ENCODE measurements at regions not wholly inside any gene's neighbourhood (a gene's known extent, or its start where the extent isn't known, plus 50 kb on each side); places are given as distances from the start of the nearest gene placed in this dataset.
"Not testable (repeated sequence)": the region's sequence is repeated elsewhere in the genome, so short reads cannot be mapped to it uniquely, and the experiment has no call there.

DNA sequence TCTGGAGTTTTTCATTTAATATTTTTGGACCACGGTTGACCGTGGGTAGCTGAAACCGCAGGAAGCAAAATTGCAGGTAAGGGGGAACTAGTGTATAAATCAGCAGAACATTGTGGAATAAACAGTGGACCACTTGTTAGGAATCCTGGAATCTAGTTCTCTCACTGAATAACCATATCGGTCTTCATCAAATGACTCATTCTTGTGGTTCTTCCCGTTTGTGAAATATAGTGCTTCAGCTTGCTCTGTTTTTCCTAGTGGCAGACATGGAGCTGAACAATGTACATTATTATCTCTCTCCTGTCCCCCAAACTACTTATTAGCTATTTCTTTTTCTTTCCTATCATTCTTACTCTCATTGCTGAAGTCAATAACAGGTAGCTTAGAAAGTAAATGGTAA lies 61.9 kb downstream of the HSPA13 start:
- DNase-seq = no peak

DNA sequence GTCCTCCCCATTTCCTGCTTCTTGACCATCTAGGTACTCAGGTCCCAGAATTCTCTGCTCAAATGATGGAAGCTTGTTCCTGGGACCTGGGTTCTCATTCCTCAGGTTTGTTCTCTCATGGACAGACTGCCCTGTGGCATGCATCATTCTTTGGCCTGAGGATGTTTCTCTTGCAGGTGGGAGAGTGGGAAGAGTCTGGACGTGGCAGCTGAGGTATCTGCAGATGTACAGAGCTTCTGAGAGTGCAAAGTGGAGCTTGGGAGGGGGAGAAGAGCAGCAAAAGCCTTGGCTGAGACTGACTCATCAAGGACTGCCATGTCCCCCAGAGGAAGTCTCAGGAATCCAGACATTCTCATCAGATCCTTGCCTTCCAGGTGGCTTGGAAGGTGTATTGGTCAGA lies 63.1 kb downstream of the HSPA13 start:
- DNase-seq = no peak

DNA sequence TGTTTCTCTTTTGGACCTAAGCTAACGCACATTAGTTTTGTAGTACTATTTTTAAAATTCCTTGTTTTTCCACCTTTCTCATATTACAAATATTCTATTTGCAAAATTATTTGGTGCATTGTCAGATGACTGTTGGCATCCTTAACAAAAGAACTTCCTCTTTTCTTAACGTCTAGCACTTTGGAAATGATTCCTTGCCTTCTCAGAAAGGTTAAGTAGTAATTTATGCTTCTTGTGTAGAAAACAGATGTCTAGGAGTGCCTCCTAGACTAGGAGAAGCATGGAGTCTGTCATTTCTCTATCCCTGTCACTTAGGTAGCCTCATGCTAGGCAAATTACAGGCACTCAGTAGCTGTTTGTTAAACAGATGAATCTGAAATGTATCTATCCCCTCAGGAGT lies 64.4 kb downstream of the HSPA13 start:
- DNase-seq = no peak

DNA sequence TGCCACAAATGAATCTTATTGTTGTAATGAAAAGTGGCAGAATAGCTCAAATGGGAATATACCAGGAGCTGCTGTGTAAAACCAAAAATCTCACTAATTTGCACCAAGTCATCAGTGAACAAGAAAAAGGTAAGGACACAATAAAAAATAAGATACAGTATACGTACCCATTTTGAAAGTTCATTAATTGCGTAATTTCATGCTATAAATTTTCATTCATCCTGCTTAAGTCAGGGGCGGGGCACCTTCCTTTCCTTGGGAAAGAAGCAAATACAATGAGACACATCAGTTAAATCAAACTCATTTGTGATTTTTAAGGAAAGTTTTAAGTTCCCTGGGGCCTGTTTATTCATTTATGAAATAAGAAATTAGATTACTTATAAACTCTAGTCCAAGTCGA lies 65.4 kb downstream of the HSPA13 start:
- DNase-seq = no peak

DNA sequence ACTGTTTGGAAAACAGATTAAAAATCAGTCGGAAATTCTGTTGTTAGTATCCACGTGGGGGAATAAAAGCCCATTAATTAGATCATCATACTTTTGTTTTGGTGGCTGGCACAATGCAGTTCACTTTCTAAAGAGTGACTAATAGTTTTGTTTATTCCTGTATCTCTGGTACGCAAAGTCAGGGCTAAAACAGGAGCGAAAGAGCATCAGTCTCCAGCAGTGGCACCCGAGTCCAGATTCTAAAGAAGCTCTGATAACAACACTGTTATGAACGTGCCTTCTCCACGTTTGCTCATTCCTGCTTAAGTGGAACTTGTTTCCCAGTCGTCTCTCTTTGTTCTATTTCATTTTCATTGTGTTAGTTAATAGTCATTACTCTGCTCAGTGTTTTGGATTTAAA lies 69.6 kb downstream of the HSPA13 start:
- peak; percentile 7 for DNase-seq

DNA sequence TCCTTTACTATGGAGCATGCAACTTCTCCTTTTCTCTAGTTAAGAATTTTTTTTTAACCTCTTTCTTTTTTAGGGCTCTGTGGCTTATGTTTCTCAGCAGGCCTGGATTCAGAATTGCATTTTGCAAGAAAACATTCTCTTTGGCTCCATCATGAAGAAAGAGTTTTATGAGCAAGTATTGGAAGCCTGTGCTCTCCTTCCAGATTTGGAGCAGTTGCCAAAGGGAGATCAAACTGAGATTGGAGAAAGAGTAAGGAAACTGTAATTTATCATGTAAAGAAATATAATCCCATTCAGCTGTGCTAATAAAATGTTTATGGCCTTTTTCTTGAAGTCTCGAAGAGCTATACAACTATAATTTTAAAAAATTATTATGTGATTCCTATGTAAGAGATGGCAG lies 70.1 kb downstream of the HSPA13 start:
- no peak for DNase-seq

DNA sequence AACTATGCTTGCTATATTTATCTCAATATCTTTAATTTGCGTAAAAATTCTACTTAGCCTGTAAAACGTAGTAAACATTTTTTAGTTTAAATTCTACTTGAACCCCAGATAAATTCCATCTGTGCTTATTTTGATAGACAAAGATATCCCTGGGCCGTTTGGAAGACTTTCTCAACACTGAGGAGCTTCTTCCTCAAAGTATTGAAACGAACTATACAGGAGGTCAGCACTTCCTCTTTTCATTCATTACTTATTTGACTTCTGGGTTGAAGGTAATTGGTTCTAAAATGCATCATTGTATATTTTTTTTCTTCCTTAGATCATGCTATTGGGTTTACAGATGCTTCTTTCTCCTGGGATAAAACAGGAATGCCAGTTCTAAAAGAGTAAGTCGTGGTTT lies 74.7 kb downstream of the HSPA13 start:
- DNase-seq = no peak

DNA sequence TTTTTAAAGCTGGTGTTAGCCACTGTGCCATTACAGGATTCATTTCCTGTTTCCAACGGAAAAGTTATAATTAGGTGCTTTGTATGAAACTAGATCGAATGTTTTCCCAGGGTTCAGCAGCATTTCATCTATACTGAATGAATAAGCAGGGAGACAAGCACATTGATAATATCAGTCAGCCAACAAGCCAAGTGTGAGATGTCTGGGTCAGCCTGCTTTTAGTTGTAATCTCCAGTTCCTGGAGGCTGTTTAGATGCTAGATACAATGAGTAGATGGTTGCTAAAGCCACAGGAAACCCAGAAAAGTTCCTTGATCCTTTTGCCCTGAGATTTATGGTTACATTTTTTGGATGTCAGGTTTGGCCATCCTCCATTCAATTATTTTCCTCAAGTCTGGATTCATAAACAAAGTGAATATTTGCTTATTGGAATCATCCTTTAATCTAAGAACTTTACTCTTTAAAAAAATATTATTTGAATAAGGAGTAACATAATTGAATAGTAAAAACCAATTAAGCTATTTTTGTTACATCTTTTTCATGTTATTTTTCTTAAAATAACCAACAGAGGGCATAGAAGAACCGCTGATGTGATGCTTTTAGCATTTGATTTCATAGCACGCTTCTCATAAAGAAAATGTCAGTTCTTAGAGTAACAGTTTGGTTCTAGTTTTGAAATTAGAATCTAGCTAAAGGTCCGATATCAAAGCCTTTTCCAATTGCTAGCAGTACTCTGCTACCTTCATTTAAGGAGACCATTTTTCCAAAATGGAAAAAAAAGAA lies 76.6 kb downstream of the HSPA13 start:
- DNase-seq = no peak

DNA sequence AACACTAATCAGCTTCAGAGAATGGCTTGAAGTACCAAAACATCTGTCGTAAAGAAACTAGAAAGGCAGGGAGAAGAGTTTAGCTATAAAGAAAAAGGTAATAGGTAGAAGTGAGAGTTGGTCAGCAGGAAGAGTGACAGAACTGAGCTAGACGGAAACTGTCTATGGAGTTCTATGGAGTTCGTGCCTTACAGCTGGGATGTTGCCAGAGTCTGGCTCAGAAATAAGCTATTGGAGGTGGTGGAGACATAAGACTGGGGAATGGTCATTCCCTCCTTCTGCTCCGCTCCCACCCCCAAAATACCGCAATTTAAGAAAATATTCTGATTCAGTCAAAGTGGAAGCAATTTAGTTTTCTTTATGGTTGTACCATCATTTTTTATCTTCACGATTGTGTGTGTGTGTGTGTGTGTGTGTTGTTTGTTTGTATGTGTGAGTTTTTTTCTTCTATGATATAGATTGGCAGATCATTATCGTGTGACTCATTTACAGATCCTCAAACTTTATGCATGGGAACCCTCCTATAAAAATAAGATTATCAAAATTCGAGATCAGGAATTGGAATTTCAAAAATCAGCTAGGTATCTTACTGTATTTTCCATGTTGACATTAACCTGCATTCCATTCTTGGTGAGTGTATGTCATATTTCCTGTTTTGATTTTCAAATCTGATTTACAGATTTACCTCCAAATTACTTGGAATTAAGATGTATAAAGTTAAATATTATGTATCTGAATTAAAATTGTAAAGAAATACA lies 79.0 kb downstream of the HSPA13 start:
- no peak for DNase-seq

DNA sequence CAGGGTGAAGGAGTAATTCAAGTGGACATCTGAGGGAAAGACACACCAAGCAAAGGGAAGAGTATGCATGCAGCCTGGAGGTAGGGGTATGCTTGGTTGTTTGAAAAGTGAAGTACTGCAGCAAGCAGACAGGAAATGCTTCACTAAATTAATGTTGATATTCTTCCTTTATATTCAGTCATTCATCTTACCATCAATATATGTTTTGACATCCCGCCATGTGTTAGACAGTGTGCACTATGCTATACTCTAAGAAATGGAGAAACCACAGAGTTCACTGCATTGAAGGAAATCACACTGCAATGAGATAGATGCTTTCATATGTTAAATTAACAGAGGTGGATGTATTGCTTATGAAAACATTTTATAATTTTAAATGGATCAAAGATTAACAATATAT lies 82.9 kb downstream of the HSPA13 start:
- DNase-seq = no peak

DNA sequence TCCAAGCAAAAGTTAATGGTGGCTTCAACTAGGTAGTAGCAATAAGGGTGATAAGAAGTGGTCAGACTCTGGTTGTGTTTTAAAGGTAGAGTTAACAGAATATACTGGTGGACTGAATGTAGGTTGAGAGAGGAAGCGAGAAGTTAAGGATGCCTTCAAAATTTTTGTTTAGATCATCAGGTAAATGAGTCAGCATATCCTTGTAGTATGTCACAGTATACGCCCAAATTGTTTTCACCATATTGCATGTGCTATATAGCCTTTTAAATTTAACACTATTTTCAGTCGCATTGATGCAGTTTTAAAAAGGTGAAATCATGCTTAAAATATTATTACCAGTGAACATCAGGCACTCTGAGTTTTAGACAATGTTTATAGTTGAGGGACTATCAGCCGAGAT lies 74.6 kb downstream of the RBM11 start:
- no peak for DNase-seq

DNA sequence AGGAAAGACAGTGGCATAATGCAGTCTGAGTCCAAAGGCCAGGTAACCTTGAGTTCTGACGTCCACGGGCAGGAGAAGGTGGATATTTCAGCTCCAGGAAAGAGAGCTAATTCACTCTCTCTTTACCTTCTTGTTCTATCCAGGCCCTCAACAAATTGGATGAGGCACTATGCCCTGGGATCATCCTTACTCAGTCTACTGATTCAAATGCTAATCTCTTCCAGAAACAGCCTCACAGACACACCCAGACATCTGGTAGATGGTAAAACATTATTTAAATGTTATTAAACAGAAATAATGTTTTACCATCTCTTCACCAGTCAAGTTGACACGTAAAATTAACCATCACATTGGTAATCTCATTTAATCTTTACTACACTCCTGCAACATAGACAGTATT lies 73.0 kb downstream of the RBM11 start:
- DNase-seq = no peak

DNA sequence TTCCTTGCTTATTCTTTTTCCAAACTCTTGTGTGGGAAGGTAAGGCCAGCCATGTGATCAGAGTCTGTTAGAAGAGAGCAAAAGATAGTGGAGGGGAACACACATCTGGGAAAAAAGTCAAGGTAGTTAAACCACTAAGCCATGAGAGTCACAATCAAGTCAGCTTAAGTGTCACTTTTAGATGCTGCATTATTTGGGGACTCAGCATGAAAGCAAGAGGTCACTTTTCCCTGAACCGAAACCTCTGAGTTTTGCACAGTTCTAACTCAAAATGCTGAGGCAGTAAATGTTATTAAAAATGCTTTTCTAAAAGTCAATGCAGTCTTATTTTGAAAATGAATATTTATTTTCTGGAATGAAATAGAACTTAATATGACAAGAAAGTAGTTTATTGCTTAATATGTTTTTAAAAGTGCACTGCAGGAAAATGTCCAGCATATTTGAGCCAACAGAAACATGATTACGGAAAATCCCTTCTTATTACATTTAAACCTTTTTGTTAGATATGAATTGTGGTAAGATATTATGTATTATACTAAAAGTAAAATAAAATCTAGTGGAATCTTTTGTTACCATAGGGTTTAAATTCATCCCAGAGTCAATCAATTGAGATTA lies 69.3 kb downstream of the RBM11 start:
- no peak for DNase-seq

DNA sequence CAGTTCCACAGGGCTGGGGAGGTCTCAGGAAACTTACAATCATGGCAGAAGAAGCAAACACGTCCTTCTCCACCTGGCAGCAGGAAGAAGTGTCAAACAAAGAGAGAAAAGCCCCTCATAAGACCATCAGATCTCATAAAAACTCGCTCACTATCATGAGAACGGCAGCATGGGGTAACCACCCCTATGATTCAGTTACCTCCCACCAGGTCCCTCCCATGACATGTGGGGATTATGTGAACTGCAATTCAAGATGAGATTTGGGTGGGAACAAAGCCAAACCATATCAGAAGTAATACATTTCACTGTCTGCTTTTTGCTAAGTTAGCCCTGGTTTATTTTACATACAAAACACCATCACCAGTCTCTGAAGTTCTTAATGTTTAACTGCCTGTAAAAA lies 68.5 kb downstream of the RBM11 start:
- no peak for DNase-seq

DNA sequence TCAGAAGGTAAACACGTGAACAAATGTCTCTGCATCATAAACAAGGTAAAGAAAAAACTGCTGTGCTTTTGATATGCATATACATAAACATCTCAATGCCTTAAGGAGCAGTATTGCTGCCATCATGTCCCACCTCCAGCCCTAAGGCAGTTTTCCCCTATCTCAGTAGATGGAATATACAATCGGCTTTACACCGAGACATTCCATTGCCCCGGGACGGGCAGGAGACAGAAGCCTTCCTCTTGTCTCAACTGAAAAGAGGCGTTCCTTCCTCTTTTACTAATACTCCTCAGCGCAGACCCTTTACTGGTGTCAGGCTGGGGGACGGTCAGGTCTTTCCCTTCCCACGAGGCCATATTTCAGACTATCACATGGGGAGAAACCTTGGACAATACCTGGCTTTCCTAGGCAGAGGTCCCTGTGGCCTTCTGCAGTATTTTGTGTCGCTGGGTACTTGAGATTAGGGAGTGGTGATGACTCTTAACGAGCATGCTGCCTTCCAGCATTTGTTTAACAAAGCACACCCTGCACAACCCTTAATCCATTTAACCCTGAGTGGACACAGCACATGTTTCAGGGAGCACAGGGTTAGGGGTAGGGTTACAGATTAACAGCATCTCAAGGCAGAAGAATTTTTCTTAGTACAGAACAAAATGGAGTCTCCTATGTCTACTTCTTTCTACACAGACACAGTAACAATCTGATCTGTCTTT lies 65.4 kb downstream of the RBM11 start:
- not testable (repeated sequence) for DNase-seq
